Fibroblast of peridontal ligament (primary cell): ENCODE measurements at regions not wholly inside any gene's neighbourhood (a gene's known extent, or its start where the extent isn't known, plus 50 kb on each side); places are given as distances from the start of the nearest gene placed in this dataset.
A peak's percentile ranks its signal among the peaks of the same experiment; 100 is the strongest.

Experiments used
- DNase-seq: peaks from one replicate; pipeline ENCODE4 v3.0.0-alpha.2; 2010; ENCODE audit errors: extremely low read depth

GRCh38 chr3:94179059-94179458 lies 116.2 kb downstream of the NSUN3 start:
- DNase-seq: no peak

- DNase-seq: no peak
These were observed 120.7 kb downstream of the NSUN3 start for GRCh38 chr3:94183551-94183950.

- DNase-seq: no peak
These were observed 121.9 kb downstream of the NSUN3 start for GRCh38 chr3:94184781-94185180.

GRCh38 chr3:94185753-94186152 lies 122.9 kb downstream of the NSUN3 start:
- no peak for DNase-seq

GRCh38 chr3:94187697-94188096 lies 124.8 kb downstream of the NSUN3 start:
- no peak for DNase-seq

GRCh38 chr3:94195381-94195780 lies 132.5 kb downstream of the NSUN3 start:
- DNase-seq: no peak

- DNase-seq: no peak
These were observed 143.4 kb downstream of the NSUN3 start for GRCh38 chr3:94206291-94206690.

- DNase-seq: no peak
These were observed 147.4 kb downstream of the NSUN3 start for GRCh38 chr3:94210256-94210655.

GRCh38 chr3:94217406-94217805 lies 154.5 kb downstream of the NSUN3 start:
- no peak for DNase-seq

GRCh38 chr3:94220426-94220825 lies 157.6 kb downstream of the NSUN3 start:
- no peak for DNase-seq

- DNase-seq: no peak
These were observed 159.0 kb downstream of the NSUN3 start for GRCh38 chr3:94221829-94222228.

GRCh38 chr3:94225148-94225865 lies 162.4 kb downstream of the NSUN3 start:
- DNase-seq: no peak

- DNase-seq: no peak
These were observed 163.2 kb downstream of the NSUN3 start for GRCh38 chr3:94226078-94226477.

- DNase-seq: no peak
These were observed 170.1 kb downstream of the NSUN3 start for GRCh38 chr3:94232921-94233320.

GRCh38 chr3:94234177-94234788 lies 171.4 kb downstream of the NSUN3 start:
- peak; percentile 25 for DNase-seq

- DNase-seq: no peak
These were observed 179.1 kb downstream of the NSUN3 start for GRCh38 chr3:94241986-94242385.

- DNase-seq: no peak
These were observed 183.3 kb downstream of the NSUN3 start for GRCh38 chr3:94246171-94246570.

- no peak for DNase-seq
These were observed 185.2 kb downstream of the NSUN3 start for GRCh38 chr3:94248042-94248441.

- peak; percentile 65 for DNase-seq
These were observed 186.7 kb downstream of the NSUN3 start for GRCh38 chr3:94249491-94250079.

- DNase-seq: no peak
These were observed 188.7 kb downstream of the NSUN3 start for GRCh38 chr3:94251566-94251965.

- no peak for DNase-seq
These were observed 189.5 kb downstream of the NSUN3 start for GRCh38 chr3:94252316-94252715.

GRCh38 chr3:94256888-94257813 lies 194.3 kb downstream of the NSUN3 start:
- DNase-seq: no peak
